Ovary (tissue), 7 donors: ENCODE measurements at regions not wholly inside any gene's neighbourhood (a gene's known extent, or its start where the extent isn't known, plus 50 kb on each side); places are given as distances from the start of the nearest gene placed in this dataset.

Experiments used
- DNase-seq, 5 donors: peaks; one replicate each; pipeline ENCODE4 v3.0.0-alpha.2; 2019 to 2020
- H3K27ac ChIP-seq, 2 donors: fragments of 200-600 bp; one replicate each; pipeline versions ENCODE4 v1.5.1 to v1.8.0; 2019 to 2022
- H3K27me3 ChIP-seq: fragments of 200-600 bp; one replicate; pipeline ENCODE4 v1.8.0; 2022
- H3K36me3 ChIP-seq: fragments of 200-600 bp; sonication (generic); one replicate; pipeline ENCODE4 v1.5.1; 2019
- H3K4me1 ChIP-seq: one replicate; pipeline ENCODE4 v1.8.1; 2013; ENCODE audit warnings: mild to moderate bottlenecking, moderate library complexity; ENCODE audit not compliant: insufficient read depth
- H3K4me3 ChIP-seq: fragments of 200-600 bp; sonication (generic); one replicate; pipeline ENCODE4 v1.5.1; 2017
- H3K9me3 ChIP-seq, 2 donors: fragments of 200-600 bp in 1 of 2; sonication (generic) in 1 of 2; one replicate each; pipeline versions ENCODE4 v1.5.1 to v1.8.1; 2013 to 2019; ENCODE audit warnings: mild to moderate bottlenecking in 1 of 2, moderate library complexity in 1 of 2
- EP300 ChIP-seq: sonication (generic); formaldehyde crosslinking; IDR thresholded peaks from one replicate; pipeline ENCODE4 v1.6.1; 2017; ENCODE audit warnings: antibody characterized with exemption
- POLR2A ChIP-seq: fragments of 450-650 bp; IDR thresholded peaks from one replicate; pipeline ENCODE4 v1.6.1; 2017; ENCODE audit warnings: antibody characterized with exemption, mild to moderate bottlenecking, moderate library complexity
- WGBS, 3 donors: extraction: QIAGEN DNeasy Blood & Tissue Kit in 1 of 3; methylation state at CpG; one replicate each; pipeline versions ENCODE4 v1.1.5 to v1.1.7; 2013 to 2017; 5-methylcytosine and 5-hydroxymethylcytosine counted together
- intact Hi-C, 4 donors: fragments of 100-400 bp; cut with DNase I; formaldehyde crosslinking; loops; one replicate each; pipeline versions ENCODE4 v1.11.0 to v1.15.1; 2022 to 2023
- TF ChIP-seq, protein P1 (sequence below), 3 donors: fragments of 450-650 bp in 2 of 3; fragments of 200-600 bp in 1 of 3; IDR thresholded peaks; one replicate each; pipeline versions ENCODE4 v1.5.1 to v1.8.0; 2016 to 2022; ENCODE audit warnings: antibody characterized with exemption in 3 of 3, mild to moderate bottlenecking in 1 of 3
- donor health status: DM: no; HTN: no; CAD: no; lungs with moderate emphysema.
- donor health status: DM: no; HTN: no; CAD: no.
- donor health status: Bipolar disorder and iron deficiency.
- donor health status: DM: no; HTN: no; CAD: no.
- donor health status: DM: yes; HTN: yes; CAD: no.

- Histone ChIP-seq H3K4me1 (no peaks in the 10 kb centered on the region), H3K9me3 (no peaks in the 10 kb centered on the region), H3K36me3 (no peaks in the 10 kb centered on the region), H3K27me3 (no peaks in the 10 kb centered on the region), H3K27ac (no peak overlapping the region), H3K4me3 (no peak overlapping the region)
- WGBS, 3 donors, result 78 to 83% (median 83%) methylated on average over 2 of the region's 2 CpGs
- intact Hi-C loops, result no loop called here
- no peak for DNase-seq
- TF ChIP-seq, protein P1, sequence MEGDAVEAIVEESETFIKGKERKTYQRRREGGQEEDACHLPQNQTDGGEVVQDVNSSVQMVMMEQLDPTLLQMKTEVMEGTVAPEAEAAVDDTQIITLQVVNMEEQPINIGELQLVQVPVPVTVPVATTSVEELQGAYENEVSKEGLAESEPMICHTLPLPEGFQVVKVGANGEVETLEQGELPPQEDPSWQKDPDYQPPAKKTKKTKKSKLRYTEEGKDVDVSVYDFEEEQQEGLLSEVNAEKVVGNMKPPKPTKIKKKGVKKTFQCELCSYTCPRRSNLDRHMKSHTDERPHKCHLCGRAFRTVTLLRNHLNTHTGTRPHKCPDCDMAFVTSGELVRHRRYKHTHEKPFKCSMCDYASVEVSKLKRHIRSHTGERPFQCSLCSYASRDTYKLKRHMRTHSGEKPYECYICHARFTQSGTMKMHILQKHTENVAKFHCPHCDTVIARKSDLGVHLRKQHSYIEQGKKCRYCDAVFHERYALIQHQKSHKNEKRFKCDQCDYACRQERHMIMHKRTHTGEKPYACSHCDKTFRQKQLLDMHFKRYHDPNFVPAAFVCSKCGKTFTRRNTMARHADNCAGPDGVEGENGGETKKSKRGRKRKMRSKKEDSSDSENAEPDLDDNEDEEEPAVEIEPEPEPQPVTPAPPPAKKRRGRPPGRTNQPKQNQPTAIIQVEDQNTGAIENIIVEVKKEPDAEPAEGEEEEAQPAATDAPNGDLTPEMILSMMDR (IDR thresholded peaks at IDR 0.05), result no peak
- TF ChIP-seq POLR2A, result no peak
- no peak for TF ChIP-seq EP300
Measured at GRCh38 chr2:12549641-12550040, 167.1 kb upstream of the TRIB2 start.

GRCh38 chr2:12552092-12552491 is 164.6 kb upstream of the TRIB2 start:
- Histone ChIP-seq H3K4me1 (peaks cover 5% of the 10 kb centered on the region), H3K9me3 (no peaks in the 10 kb centered on the region), H3K27me3 (no peaks in the 10 kb centered on the region), H3K27ac (no peak overlapping the region), H3K4me3 (no peak overlapping the region), H3K36me3 (no peaks in the 10 kb centered on the region)
- TF ChIP-seq, protein P1 (IDR thresholded peaks at IDR 0.05), result no peak
- TF ChIP-seq POLR2A, result no peak
- 63 to 79% (median 63%) methylated on average over 7 of the region's 7 CpGs for WGBS, 3 donors
- intact Hi-C loops, result no loop called here
- DNase-seq, result no peak

- Histone ChIP-seq H3K36me3 (no peaks in the 10 kb centered on the region), H3K27me3 (no peaks in the 10 kb centered on the region), H3K27ac (peak overlapping the region in 1 of 2 donors; percentile 64), H3K4me1 (peaks cover 5% of the 10 kb centered on the region), H3K4me3 (no peak overlapping the region), H3K9me3 (no peaks in the 10 kb centered on the region)
- WGBS, 3 donors, result 75 to 79% (median 78%) methylated on average over 12 of the region's 12 CpGs
- no peak for DNase-seq
- intact Hi-C loops, result no loop called here
- TF ChIP-seq, protein P1 (IDR thresholded peaks at IDR 0.05), result no peak
- no peak for TF ChIP-seq POLR2A
- TF ChIP-seq EP300, result no peak
Measured at GRCh38 chr2:12554224-12555011, 162.3 kb upstream of the TRIB2 start.

GRCh38 chr2:12555012-12555645 is 161.6 kb upstream of the TRIB2 start:
- TF ChIP-seq, protein P1 (IDR thresholded peaks at IDR 0.05), result no peak
- no peak for TF ChIP-seq EP300
- no peak for TF ChIP-seq POLR2A
- Histone ChIP-seq H3K9me3 (no peaks in the 10 kb centered on the region), H3K4me3 (no peak overlapping the region), H3K4me1 (peaks cover 5% of the 10 kb centered on the region), H3K27me3 (no peaks in the 10 kb centered on the region), H3K27ac (peak overlapping the region in 1 of 2 donors; percentile 64), H3K36me3 (no peaks in the 10 kb centered on the region)
- 27 to 40% (median 30%) methylated on average over 2 of the region's 2 CpGs for WGBS, 3 donors
- intact Hi-C loops, result no loop called here
- DNase-seq, result no peak
